Retinal pigment epithelial cell (primary cell): ENCODE measurements at regions not wholly inside any gene's neighbourhood (a gene's known extent, or its start where the extent isn't known, plus 50 kb on each side); places are given as distances from the start of the nearest gene placed in this dataset.

Source experiments
- DNase-seq: peaks from one replicate; pipeline ENCODE4 v3.0.0-alpha.2; 2010; ENCODE audit warnings: low read depth
- H3K4me3 ChIP-seq: 2 replicates; pipeline ENCODE4 v1.5.1; 2011; ENCODE audit warnings: mild to moderate bottlenecking, low read length, control low read depth, moderate library complexity
- TF ChIP-seq, protein P1 (sequence below): conservative IDR thresholded peaks from 2 replicates; pipeline ENCODE4 v1.5.1; 2011; ENCODE audit warnings: low read depth, low read length, control low read depth, inconsistent platforms

DNA sequence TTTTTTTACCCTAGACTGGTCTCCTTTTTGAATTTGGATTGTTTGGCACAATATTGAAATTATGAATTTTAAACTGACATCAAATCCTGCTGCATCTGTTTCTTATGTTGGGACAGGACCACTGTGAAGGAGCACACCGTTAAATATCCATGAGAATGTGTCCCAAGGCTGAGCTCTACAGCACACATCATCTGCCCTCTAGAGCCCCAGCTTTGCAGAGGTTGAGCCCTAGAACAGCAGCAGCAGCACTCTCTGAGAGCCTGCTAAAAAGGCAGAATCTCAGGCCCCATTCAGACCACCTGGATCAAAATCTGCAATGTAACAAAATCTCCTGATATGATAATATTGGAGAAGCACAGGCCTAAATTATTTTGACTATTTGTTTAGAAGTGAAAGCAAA lies 192.1 kb upstream of the CCN2 start:
- TF ChIP-seq, protein P1, sequence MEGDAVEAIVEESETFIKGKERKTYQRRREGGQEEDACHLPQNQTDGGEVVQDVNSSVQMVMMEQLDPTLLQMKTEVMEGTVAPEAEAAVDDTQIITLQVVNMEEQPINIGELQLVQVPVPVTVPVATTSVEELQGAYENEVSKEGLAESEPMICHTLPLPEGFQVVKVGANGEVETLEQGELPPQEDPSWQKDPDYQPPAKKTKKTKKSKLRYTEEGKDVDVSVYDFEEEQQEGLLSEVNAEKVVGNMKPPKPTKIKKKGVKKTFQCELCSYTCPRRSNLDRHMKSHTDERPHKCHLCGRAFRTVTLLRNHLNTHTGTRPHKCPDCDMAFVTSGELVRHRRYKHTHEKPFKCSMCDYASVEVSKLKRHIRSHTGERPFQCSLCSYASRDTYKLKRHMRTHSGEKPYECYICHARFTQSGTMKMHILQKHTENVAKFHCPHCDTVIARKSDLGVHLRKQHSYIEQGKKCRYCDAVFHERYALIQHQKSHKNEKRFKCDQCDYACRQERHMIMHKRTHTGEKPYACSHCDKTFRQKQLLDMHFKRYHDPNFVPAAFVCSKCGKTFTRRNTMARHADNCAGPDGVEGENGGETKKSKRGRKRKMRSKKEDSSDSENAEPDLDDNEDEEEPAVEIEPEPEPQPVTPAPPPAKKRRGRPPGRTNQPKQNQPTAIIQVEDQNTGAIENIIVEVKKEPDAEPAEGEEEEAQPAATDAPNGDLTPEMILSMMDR = no peak
- H3K4me3 ChIP-seq = no peak overlapping the region
- no peak for DNase-seq

DNA sequence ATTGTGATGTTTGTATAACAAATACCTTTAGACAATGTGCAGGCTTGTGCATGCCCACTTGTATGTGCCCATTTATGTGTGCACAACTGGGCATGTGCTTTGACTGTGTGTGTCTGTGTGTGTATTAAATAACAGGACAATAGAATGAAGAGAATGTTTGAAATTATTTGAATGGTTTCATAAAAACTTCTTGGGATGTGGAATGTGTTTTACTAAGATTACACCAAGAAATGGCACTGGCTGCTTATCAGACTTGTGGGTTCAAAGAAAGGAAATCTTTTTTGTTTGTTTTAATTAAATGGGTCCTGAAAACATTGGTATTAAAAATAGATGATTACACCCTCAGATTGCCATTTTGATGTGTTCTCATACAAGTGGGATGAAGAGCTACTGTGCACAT lies 191.6 kb upstream of the CCN2 start:
- TF ChIP-seq, protein P1 = no peak
- DNase-seq = no peak
- H3K4me3 ChIP-seq = no peak overlapping the region

DNA sequence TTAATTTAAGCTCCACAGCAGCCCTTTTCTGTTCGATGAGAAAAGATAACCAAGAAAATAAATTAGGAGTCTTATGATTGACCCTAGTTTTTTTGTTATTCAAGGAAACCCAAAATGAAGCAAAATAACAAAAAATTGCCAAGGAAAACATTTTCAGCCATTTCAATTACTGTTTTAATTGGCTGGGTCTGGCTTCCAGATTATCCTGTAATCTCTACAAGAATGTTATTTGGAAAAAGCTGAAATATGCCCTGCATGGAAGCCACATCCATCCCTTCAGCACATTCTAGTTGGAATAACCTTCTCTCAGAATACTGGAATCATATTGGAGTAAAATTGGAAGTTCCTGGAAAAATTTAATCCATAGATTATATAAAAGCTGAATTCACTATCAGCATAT lies 191.1 kb upstream of the CCN2 start:
- TF ChIP-seq, protein P1 = no peak
- no peak overlapping the region for H3K4me3 ChIP-seq
- no peak for DNase-seq

DNA sequence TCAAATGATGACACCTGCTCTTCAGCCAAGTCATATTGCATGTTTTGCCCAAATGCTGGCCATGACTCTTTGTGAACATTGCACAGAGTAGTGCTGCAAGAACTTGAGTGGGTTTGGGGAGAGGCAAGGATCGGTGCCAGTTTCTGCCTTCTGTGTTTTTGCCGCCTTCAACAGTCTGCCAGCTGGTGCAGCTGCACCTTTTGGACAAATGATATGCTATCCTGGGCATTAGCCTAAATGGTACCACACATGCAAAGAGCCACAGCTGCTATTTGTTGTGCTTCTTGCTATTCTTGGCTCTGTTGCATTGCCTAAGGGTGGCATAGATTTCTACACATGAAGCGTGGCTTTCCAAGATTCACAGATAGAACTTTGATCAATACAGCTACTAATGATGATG lies 189.0 kb upstream of the CCN2 start:
- TF ChIP-seq, protein P1 = no peak
- no peak overlapping the region for H3K4me3 ChIP-seq
- no peak for DNase-seq

DNA sequence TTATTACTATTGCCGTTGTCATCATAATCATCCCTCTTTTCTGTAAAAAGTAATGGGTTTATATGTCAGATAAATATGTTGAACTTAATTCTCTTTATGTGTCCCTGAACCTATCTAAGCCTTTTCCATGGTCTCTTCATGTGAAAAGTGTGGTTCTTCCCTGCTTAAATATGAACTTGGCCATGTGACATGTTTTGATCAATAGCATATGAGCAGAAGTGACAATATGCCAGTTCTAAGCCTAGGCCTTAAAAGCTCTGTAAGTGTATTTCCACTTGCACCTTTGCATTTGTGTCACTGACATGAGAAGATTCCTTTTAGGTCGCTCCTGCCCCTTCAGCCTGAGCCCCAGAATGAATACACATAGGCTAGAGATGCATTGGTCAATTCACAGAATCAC lies 188.4 kb upstream of the CCN2 start:
- H3K4me3 ChIP-seq = no peak overlapping the region
- no peak for DNase-seq
- TF ChIP-seq, protein P1 = no peak

DNA sequence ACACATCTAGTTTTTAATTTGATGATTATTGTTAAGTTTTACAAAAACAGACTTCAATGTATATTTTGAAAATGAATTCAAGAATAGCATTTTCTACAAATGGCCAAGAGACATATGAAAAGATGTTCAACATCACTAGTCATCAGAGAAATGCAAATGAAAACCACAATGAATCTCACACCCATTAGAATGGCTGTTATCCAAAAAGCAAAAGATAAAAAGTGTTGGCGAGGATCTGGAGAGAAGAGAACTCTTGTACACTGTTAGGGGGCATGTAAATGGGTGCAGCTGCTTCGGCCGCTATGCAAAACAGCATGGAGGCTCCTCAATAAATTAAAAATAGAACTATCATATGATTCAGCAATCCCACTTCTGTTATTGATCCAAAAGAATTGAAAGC lies 185.8 kb upstream of the CCN2 start:
- TF ChIP-seq, protein P1 = no peak
- no peak overlapping the region for H3K4me3 ChIP-seq
- DNase-seq = no peak

DNA sequence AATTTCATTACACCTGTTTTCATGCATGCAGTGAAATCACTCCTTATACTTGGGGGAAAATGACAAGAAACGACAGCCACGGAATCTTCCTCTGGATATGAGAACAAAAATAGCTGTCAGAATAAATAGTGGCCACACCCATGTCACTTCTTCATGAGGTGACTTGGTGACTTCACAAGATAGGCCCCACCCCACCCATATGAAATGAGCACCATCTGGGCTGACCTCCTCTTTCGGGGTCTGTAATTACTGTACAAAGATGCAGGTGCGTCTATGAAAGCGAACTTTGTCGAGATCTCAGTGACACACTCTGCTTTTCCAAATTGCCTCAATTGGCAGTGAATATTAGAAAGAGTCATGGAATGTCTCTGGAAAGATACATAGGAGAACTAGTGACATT lies 184.2 kb upstream of the CCN2 start:
- H3K4me3 ChIP-seq = no peak overlapping the region
- TF ChIP-seq, protein P1 = no peak
- no peak for DNase-seq
